ENCODE measurements at regions not wholly inside any gene's neighbourhood (a gene's known extent, or its start where the extent isn't known, plus 50 kb on each side); places are given as distances from the start of the nearest gene placed in this dataset.
A peak's percentile ranks its signal among the peaks of the same experiment; 100 is the strongest.

GRCh38 chr22:44372611-44373010 lies 59.9 kb upstream of the SHISAL1 start:
- Histone ChIP-seq H3K79me2 (ENCODE audit: insufficient read depth, low read length) (no peaks in the 10 kb centered on the region), H3K4me3 (ENCODE audit: insufficient read depth, low read length) (no peak overlapping the region), H3K36me3 (ENCODE audit: insufficient read depth, low read length) (no peaks in the 10 kb centered on the region), H3K27ac (ENCODE audit: low read depth, low read length) (no peak overlapping the region), H4K20me1 (ENCODE audit: insufficient read depth, low read length) (no peaks in the 10 kb centered on the region), H3K27me3 (ENCODE audit: insufficient read depth, low read length) (no peaks in the 10 kb centered on the region), H3K4me2 (ENCODE audit: insufficient read depth, low read length) (no peak overlapping the region), H2AFZ (ENCODE audit: low read length) (no peak overlapping the region), H3K4me1 (ENCODE audit: insufficient read depth, low read length) (no peaks in the 10 kb centered on the region), H3K9me3 (ENCODE audit: low read depth, low read length) (peaks cover 9% of the 10 kb centered on the region)
- TF ChIP-seq CTCF (IDR thresholded peaks at IDR 0.05; ENCODE audit: extremely low read depth, low read depth, low read length): no peak
- no peak for DNase-seq (ENCODE audit: insufficient read length, low spot score, missing footprints)

- Histone ChIP-seq H4K20me1 (ENCODE audit: insufficient read depth, low read length) (no peaks in the 10 kb centered on the region), H3K79me2 (ENCODE audit: insufficient read depth, low read length) (no peaks in the 10 kb centered on the region), H3K27ac (ENCODE audit: low read depth, low read length) (no peak overlapping the region), H3K4me2 (ENCODE audit: insufficient read depth, low read length) (no peak overlapping the region), H3K9me3 (ENCODE audit: low read depth, low read length) (peaks cover 9% of the 10 kb centered on the region), H2AFZ (ENCODE audit: low read length) (no peak overlapping the region), H3K4me3 (ENCODE audit: insufficient read depth, low read length) (no peak overlapping the region), H3K4me1 (ENCODE audit: insufficient read depth, low read length) (no peaks in the 10 kb centered on the region), H3K27me3 (ENCODE audit: insufficient read depth, low read length) (no peaks in the 10 kb centered on the region), H3K36me3 (ENCODE audit: insufficient read depth, low read length) (no peaks in the 10 kb centered on the region)
- TF ChIP-seq CTCF (IDR thresholded peaks at IDR 0.05; ENCODE audit: extremely low read depth, low read depth, low read length): no peak
- peak; percentile 29 for DNase-seq (ENCODE audit: insufficient read length, low spot score, missing footprints)
Observed at GRCh38 chr22:44371741-44372525, 59.2 kb upstream of the SHISAL1 start.

- H2AFZ ChIP-seq (ENCODE audit: low read length): no peak overlapping the region
- H4K20me1 ChIP-seq (ENCODE audit: insufficient read depth, low read length): no peaks in the 10 kb centered on the region
- peak; percentile 35 for DNase-seq (ENCODE audit: insufficient read length, low spot score, missing footprints)
- peaks cover 5% of the 10 kb centered on the region for H3K9me3 ChIP-seq (ENCODE audit: low read depth, low read length)
- no peak overlapping the region for H3K4me2 ChIP-seq (ENCODE audit: insufficient read depth, low read length)
- H3K79me2 ChIP-seq (ENCODE audit: insufficient read depth, low read length): no peaks in the 10 kb centered on the region
- no peak for TF ChIP-seq CTCF (IDR thresholded peaks at IDR 0.05; ENCODE audit: extremely low read depth, low read depth, low read length)
- H3K27ac ChIP-seq (ENCODE audit: low read depth, low read length): no peak overlapping the region
- H3K36me3 ChIP-seq (ENCODE audit: insufficient read depth, low read length): no peaks in the 10 kb centered on the region
- H3K4me3 ChIP-seq (ENCODE audit: insufficient read depth, low read length): no peak overlapping the region
- H3K4me1 ChIP-seq (ENCODE audit: insufficient read depth, low read length): no peaks in the 10 kb centered on the region
- H3K27me3 ChIP-seq (ENCODE audit: insufficient read depth, low read length): no peaks in the 10 kb centered on the region
Observed at GRCh38 chr22:44369916-44370801, 57.4 kb upstream of the SHISAL1 start.

- no peaks in the 10 kb centered on the region for H3K36me3 ChIP-seq (ENCODE audit: insufficient read depth, low read length)
- no peaks in the 10 kb centered on the region for H3K27me3 ChIP-seq (ENCODE audit: insufficient read depth, low read length)
- no peak overlapping the region for H2AFZ ChIP-seq (ENCODE audit: low read length)
- H3K4me3 ChIP-seq (ENCODE audit: insufficient read depth, low read length): no peak overlapping the region
- H3K79me2 ChIP-seq (ENCODE audit: insufficient read depth, low read length): no peaks in the 10 kb centered on the region
- H3K4me1 ChIP-seq (ENCODE audit: insufficient read depth, low read length): peaks cover 4% of the 10 kb centered on the region
- peak; percentile 32 for DNase-seq (ENCODE audit: insufficient read length, low spot score, missing footprints)
- H3K4me2 ChIP-seq (ENCODE audit: insufficient read depth, low read length): no peak overlapping the region
- TF ChIP-seq CTCF (IDR thresholded peaks at IDR 0.05; ENCODE audit: extremely low read depth, low read depth, low read length): peak; percentile 14
- H3K27ac ChIP-seq (ENCODE audit: low read depth, low read length): no peak overlapping the region
- no peaks in the 10 kb centered on the region for H3K9me3 ChIP-seq (ENCODE audit: low read depth, low read length)
- H4K20me1 ChIP-seq (ENCODE audit: insufficient read depth, low read length): no peaks in the 10 kb centered on the region
Observed at GRCh38 chr22:44369293-44369661, 56.5 kb upstream of the SHISAL1 start.

Data from osteoblast (primary cell).